Endothelial cell of umbilical vein (primary cell): ENCODE measurements at regions not wholly inside any gene's neighbourhood (a gene's known extent, or its start where the extent isn't known, plus 50 kb on each side); places are given as distances from the start of the nearest gene placed in this dataset.

Experiments
- BruUV-seq: library from RNA; stranded (reverse); fragments of 400-500 nt; replicated peaks from 2 replicates; lab custom pipeline; 2021; lab: Mats Ljungman, UMichigan
- CTCF ChIA-PET: fragments of 300-600, 350-600 bp; sonication (Branson Sonifier 250); formaldehyde crosslinking; loops from one replicate; lab custom pipeline; 2021; ENCODE audit warnings: antibody characterized with exemption, inconsistent platforms; lab: Charles Lee
- POLR2A ChIA-PET: fragments of 300-600, 350-600 bp; sonication (Branson Sonifier 250); formaldehyde crosslinking; loops from one replicate; lab custom pipeline; 2021; ENCODE audit warnings: antibody characterized with exemption, inconsistent platforms; lab: Charles Lee
- DNase-seq: peaks from one replicate; pipeline ENCODE4 v3.0.0-alpha.2; 2011; ENCODE audit warnings: low read depth, low spot score
- FAIRE-seq: peaks from 2 replicates; lab custom pipeline; 2011; peaks lifted over from hg19 to GRCh38; lab: Jason Lieb, UNC
- H2AFZ ChIP-seq: 2 replicates; pipeline ENCODE4 v1.6.0; 2012; ENCODE audit warnings: low read depth, low read length, control low read depth, inconsistent platforms
- H3K27ac ChIP-seq: 2 replicates; pipeline ENCODE4 v1.5.1; 2011; ENCODE audit warnings: low read depth, mild to moderate bottlenecking, control low read depth, low read length, moderate library complexity; ENCODE audit not compliant: insufficient read depth
- H3K27me3 ChIP-seq, 2 experiments: 2 replicates each; pipeline versions ENCODE4 v1.6.0 to v1.6.1; 2011; ENCODE audit warnings: low read length in 2 of 2, mixed read lengths in 1 of 2; ENCODE audit not compliant: control insufficient read depth in 2 of 2, insufficient read depth in 2 of 2
- H3K36me3 ChIP-seq, 2 experiments: 2 replicates in 1 of 2; 3 replicates in 1 of 2; pipeline ENCODE4 v1.5.1; 2011; ENCODE audit warnings: low read length in 2 of 2, mild to moderate bottlenecking in 1 of 2, moderate library complexity in 1 of 2; ENCODE audit not compliant: control insufficient read depth in 2 of 2, insufficient read depth in 2 of 2; ENCODE audit errors: extremely low read depth in 1 of 2
- H3K4me1 ChIP-seq: 3 replicates; pipeline ENCODE4 v1.5.1; 2011; ENCODE audit warnings: mild to moderate bottlenecking, low read length; ENCODE audit not compliant: control insufficient read depth, insufficient read depth; ENCODE audit errors: extremely low read depth
- H3K4me2 ChIP-seq: 2 replicates; pipeline ENCODE4 v1.6.1; 2011; ENCODE audit warnings: low read length, control low read depth, mixed read lengths; ENCODE audit not compliant: insufficient read depth
- H3K4me3 ChIP-seq, 3 experiments: fragments of 200-600 bp in 1 of 3; sonication (generic), shearing (Covaris generic) in 1 of 3; replicated peaks in 1 of 3; 2 replicates each; pipeline ENCODE4 v1.5.1; 2011 to 2016; ENCODE audit warnings: control low read depth in 3 of 3, low read length in 3 of 3, mild to moderate bottlenecking in 2 of 3, inconsistent platforms in 1 of 3, low read depth in 1 of 3, moderate library complexity in 1 of 3; ENCODE audit not compliant: insufficient read depth in 1 of 3
- H3K79me2 ChIP-seq: 2 replicates; pipeline ENCODE4 v1.6.0; 2012; ENCODE audit warnings: low read length, inconsistent platforms; ENCODE audit not compliant: control insufficient read depth, insufficient read depth
- H3K9ac ChIP-seq: replicated peaks from 2 replicates; pipeline ENCODE3; 2011; ENCODE audit warnings: low read length, control low read depth; ENCODE audit not compliant: insufficient read depth; ENCODE audit errors: extremely low read depth
- H3K9me1 ChIP-seq: replicated peaks from 3 replicates; pipeline ENCODE4 v1.6.0; 2011; ENCODE audit warnings: mild to moderate bottlenecking, low read length; ENCODE audit not compliant: control insufficient read depth, insufficient read depth; ENCODE audit errors: extremely low read depth
- H3K9me3 ChIP-seq: replicated peaks from 2 replicates; pipeline ENCODE4 v1.5.1; 2012; ENCODE audit warnings: low read length, inconsistent platforms; ENCODE audit not compliant: control insufficient read depth, insufficient read depth
- H4K20me1 ChIP-seq: replicated peaks from 2 replicates; pipeline ENCODE3; 2011; ENCODE audit warnings: mild to moderate bottlenecking, low read length; ENCODE audit not compliant: control insufficient read depth, insufficient read depth; ENCODE audit errors: extremely low read depth
- EZH2 ChIP-seq: IDR thresholded peaks from 2 replicates; pipeline ENCODE4 v1.6.1; 2012; ENCODE audit warnings: borderline replicate concordance, low read depth, mild to moderate bottlenecking, moderate library complexity, low read length, inconsistent platforms; ENCODE audit not compliant: severe bottlenecking
- FOS ChIP-seq: IDR thresholded peaks from 2 replicates; pipeline ENCODE4 v1.6.1; 2011; ENCODE audit warnings: mild to moderate bottlenecking, low read length, moderate library complexity, borderline replicate concordance; ENCODE audit not compliant: insufficient read depth
- GATA2 ChIP-seq: IDR thresholded peaks from 2 replicates; pipeline ENCODE4 v1.7.0; 2011; ENCODE audit warnings: low read depth, mild to moderate bottlenecking, moderate library complexity, mixed read lengths, low read length; ENCODE audit not compliant: insufficient read length, insufficient read depth
- JUN ChIP-seq: IDR thresholded peaks from 2 replicates; pipeline ENCODE4 v1.6.1; 2011; ENCODE audit warnings: borderline replicate concordance, low read depth; ENCODE audit not compliant: insufficient read length, insufficient read depth
- MYC ChIP-seq: IDR thresholded peaks from one replicate; pipeline ENCODE4 v1.6.1; 2011; ENCODE audit warnings: mild to moderate bottlenecking, low read depth, low read length
- POLR2A ChIP-seq: IDR thresholded peaks from 2 replicates; pipeline ENCODE4 v1.6.1; 2012; ENCODE audit warnings: low read depth, mild to moderate bottlenecking, control low read depth, low read length
- POLR2AphosphoS5 ChIP-seq: IDR thresholded peaks from 2 replicates; pipeline ENCODE4 v1.6.1; 2012; ENCODE audit warnings: low read depth, mild to moderate bottlenecking, control low read depth, low read length, moderate library complexity; ENCODE audit not compliant: insufficient read depth
- dilution Hi-C: fragments of 300-500 bp; cut with MboI; formaldehyde crosslinking; loops from one replicate; pipeline ENCODE4 v1.15.0; 2019; ENCODE audit warnings: low sequenced_read_pairs; ENCODE audit not compliant: extremely low pct_ligation_motif_present
- intact Hi-C: fragments of 100-400 bp; cut with micrococcal nuclease; formaldehyde crosslinking; loops from one replicate; pipeline ENCODE4 v1.10.0; 2022
- TF ChIP-seq, protein P1 (sequence below), 2 donors: IDR thresholded peaks; 1 replicate in 1 of 2; 2 replicates in 1 of 2; pipeline ENCODE4 v1.5.1; 2011; ENCODE audit warnings: low read length in 2 of 2, mild to moderate bottlenecking in 2 of 2, moderate library complexity in 2 of 2, control low read depth in 1 of 2, inconsistent platforms in 1 of 2, low read depth in 1 of 2; ENCODE audit not compliant: insufficient read depth in 1 of 2; ENCODE audit errors: extremely low read depth in 1 of 2
- TF ChIP-seq, protein P2 (sequence below): IDR thresholded peaks from 2 replicates; pipeline ENCODE4 v1.6.1; 2011; ENCODE audit not compliant: insufficient read depth, insufficient read length

DNA sequence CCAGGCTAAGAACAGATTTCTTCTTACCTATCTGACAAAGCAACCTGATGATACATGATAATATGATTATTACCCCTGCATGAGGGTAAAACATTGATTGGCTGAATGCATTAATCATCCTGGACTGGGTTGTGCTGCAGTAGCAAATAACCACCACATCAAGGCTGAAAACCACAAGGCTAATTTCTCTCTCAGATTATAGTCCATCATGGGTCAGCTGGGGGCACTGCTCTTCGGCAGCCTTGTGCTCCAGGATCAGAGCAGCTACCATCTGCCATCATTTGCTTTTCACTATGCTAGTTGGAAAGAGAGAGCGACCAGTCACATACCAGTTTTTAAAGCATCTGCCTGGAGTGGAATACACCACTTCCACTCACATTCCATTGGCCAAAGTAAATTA lies 383.5 kb downstream of the RASEF start:
- H3K9ac ChIP-seq, result no peak overlapping the region
- POLR2A ChIA-PET, result no interaction called here
- H3K27ac ChIP-seq, result no peak overlapping the region
- TF ChIP-seq MYC, result no peak
- no peak for TF ChIP-seq JUN
- TF ChIP-seq POLR2A, result no peak
- TF ChIP-seq GATA2, result no peak
- no peak for TF ChIP-seq FOS
- no peak for TF ChIP-seq EZH2
- TF ChIP-seq, protein P1, sequence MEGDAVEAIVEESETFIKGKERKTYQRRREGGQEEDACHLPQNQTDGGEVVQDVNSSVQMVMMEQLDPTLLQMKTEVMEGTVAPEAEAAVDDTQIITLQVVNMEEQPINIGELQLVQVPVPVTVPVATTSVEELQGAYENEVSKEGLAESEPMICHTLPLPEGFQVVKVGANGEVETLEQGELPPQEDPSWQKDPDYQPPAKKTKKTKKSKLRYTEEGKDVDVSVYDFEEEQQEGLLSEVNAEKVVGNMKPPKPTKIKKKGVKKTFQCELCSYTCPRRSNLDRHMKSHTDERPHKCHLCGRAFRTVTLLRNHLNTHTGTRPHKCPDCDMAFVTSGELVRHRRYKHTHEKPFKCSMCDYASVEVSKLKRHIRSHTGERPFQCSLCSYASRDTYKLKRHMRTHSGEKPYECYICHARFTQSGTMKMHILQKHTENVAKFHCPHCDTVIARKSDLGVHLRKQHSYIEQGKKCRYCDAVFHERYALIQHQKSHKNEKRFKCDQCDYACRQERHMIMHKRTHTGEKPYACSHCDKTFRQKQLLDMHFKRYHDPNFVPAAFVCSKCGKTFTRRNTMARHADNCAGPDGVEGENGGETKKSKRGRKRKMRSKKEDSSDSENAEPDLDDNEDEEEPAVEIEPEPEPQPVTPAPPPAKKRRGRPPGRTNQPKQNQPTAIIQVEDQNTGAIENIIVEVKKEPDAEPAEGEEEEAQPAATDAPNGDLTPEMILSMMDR (IDR thresholded peaks at IDR 0.05; ENCODE audit: extremely low read depth in 1 of 2, insufficient read depth in 1 of 2, low read depth in 1 of 2, low read length in 2 of 2), result no peak
- TF ChIP-seq, protein P2, sequence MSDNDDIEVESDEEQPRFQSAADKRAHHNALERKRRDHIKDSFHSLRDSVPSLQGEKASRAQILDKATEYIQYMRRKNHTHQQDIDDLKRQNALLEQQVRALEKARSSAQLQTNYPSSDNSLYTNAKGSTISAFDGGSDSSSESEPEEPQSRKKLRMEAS, result no peak
- no peak for TF ChIP-seq POLR2AphosphoS5
- no peaks in the 10 kb centered on the region for H3K9me1 ChIP-seq
- DNase-seq (no peak), FAIRE-seq (no peak)
- H3K27me3 ChIP-seq, result no peaks in the 10 kb centered on the region
- no TSS peak for BruUV-seq
- H3K9me3 ChIP-seq, result no peaks in the 10 kb centered on the region
- H4K20me1 ChIP-seq, result no peaks in the 10 kb centered on the region
- H2AFZ ChIP-seq, result no peak overlapping the region
- no peaks in the 10 kb centered on the region for H3K4me1 ChIP-seq
- no peaks in the 10 kb centered on the region for H3K36me3 ChIP-seq
- dilution Hi-C loops, result no loop called here
- H3K4me2 ChIP-seq, result no peak overlapping the region
- no peaks in the 10 kb centered on the region for H3K79me2 ChIP-seq
- intact Hi-C loops, result no loop called here
- CTCF ChIA-PET, result no interaction called here
- no peak overlapping the region for H3K4me3 ChIP-seq
